IPS-20b (cell line): ENCODE measurements at regions not wholly inside any gene's neighbourhood (a gene's known extent, or its start where the extent isn't known, plus 50 kb on each side); places are given as distances from the start of the nearest gene placed in this dataset.

ENCODE experiments used
- H3K27ac ChIP-seq: one replicate; pipeline ENCODE4 v1.5.1; 2013; ENCODE audit warnings: low read length
- H3K27me3 ChIP-seq: 2 replicates; pipeline ENCODE4 v1.6.1; 2013; ENCODE audit warnings: mild to moderate bottlenecking, low read length, inconsistent platforms; ENCODE audit not compliant: insufficient read depth
- H3K36me3 ChIP-seq: 2 replicates; pipeline ENCODE4 v1.6.1; 2013; ENCODE audit warnings: low read depth, mild to moderate bottlenecking, inconsistent platforms, low read length, moderate library complexity; ENCODE audit not compliant: insufficient read depth
- H3K4me1 ChIP-seq: 2 replicates; pipeline ENCODE4 v1.6.1; 2013; ENCODE audit warnings: mild to moderate bottlenecking, control low read depth, inconsistent platforms, low read length, moderate library complexity; ENCODE audit not compliant: insufficient read depth
- H3K4me3 ChIP-seq: 2 replicates; pipeline ENCODE4 v1.5.1; 2013; ENCODE audit warnings: mild to moderate bottlenecking, low read length, inconsistent platforms
- H3K9ac ChIP-seq: 2 replicates; pipeline ENCODE4 v1.6.1; 2013; ENCODE audit warnings: low read depth, mild to moderate bottlenecking, inconsistent platforms, low read length, moderate library complexity
- H3K9me3 ChIP-seq: 2 replicates; pipeline ENCODE4 v1.6.1; 2013; ENCODE audit warnings: mild to moderate bottlenecking, low read depth, low read length, inconsistent platforms; ENCODE audit not compliant: insufficient read depth

DNA sequence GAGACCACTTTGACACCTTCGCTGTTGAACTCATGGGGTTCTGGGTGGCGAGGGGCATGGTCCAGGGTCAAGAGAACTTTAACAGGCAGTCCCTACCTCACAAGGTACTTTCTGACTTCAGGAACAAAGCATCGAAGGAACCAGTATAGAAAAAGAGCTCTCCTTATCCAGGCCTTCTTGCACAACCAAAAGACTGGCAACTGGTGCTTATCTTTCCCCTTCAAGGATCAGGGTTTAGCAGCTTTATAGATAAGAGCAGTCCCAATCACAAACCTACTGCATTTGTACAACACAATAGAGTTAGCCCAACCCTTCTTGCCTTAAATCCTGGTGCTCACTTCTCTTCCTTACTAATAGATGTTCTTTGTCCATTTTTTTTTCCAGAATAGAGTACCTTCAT, 116.3 kb downstream of the SNX5 start:
- H3K4me3 ChIP-seq, result no peak overlapping the region
- no peaks in the 10 kb centered on the region for H3K27me3 ChIP-seq
- H3K36me3 ChIP-seq, result no peaks in the 10 kb centered on the region
- H3K27ac ChIP-seq, result no peak overlapping the region
- no peak overlapping the region for H3K9ac ChIP-seq
- peaks cover 8% of the 10 kb centered on the region for H3K4me1 ChIP-seq
- H3K9me3 ChIP-seq, result no peaks in the 10 kb centered on the region; the same call in 1 of the 2 replicates

DNA sequence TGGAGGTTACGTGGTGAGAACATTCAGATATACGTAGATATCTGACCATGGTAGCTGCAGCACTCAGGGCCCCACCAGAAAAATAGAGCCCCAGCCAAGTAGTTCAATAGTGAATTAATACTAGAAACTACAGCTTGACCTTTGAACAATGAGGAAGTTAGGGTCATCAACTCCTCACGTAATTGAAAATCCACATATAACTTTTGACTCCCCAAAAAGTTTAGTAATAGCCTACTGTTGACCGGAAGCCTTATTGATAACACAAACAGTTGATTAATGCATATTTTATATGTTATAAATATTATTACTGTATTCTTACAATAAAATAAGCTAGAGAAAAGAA, 117.9 kb downstream of the SNX5 start:
- H3K9me3 ChIP-seq, result no peaks in the 10 kb centered on the region
- no peak overlapping the region for H3K4me3 ChIP-seq
- H3K27ac ChIP-seq, result no peak overlapping the region
- H3K36me3 ChIP-seq, result no peaks in the 10 kb centered on the region
- peaks cover 8% of the 10 kb centered on the region for H3K4me1 ChIP-seq
- no peak overlapping the region for H3K9ac ChIP-seq
- no peaks in the 10 kb centered on the region for H3K27me3 ChIP-seq

GRCh38 chr20:17849901-17850683, 118.5 kb downstream of the SNX5 start:
- no peaks in the 10 kb centered on the region for H3K9me3 ChIP-seq
- H3K4me1 ChIP-seq, result peaks cover 8% of the 10 kb centered on the region
- H3K9ac ChIP-seq, result no peak overlapping the region
- no peaks in the 10 kb centered on the region for H3K36me3 ChIP-seq
- no peak overlapping the region for H3K27ac ChIP-seq
- H3K27me3 ChIP-seq, result no peaks in the 10 kb centered on the region
- no peak overlapping the region for H3K4me3 ChIP-seq

- H3K27ac ChIP-seq, result no peak overlapping the region
- H3K36me3 ChIP-seq, result no peaks in the 10 kb centered on the region
- peaks cover 8% of the 10 kb centered on the region for H3K4me1 ChIP-seq
- H3K27me3 ChIP-seq, result no peaks in the 10 kb centered on the region
- no peak overlapping the region for H3K4me3 ChIP-seq
- no peak overlapping the region for H3K9ac ChIP-seq
- H3K9me3 ChIP-seq, result no peaks in the 10 kb centered on the region
These were observed 119.3 kb downstream of the SNX5 start for GRCh38 chr20:17849138-17849900.

GRCh38 chr20:17848249-17849048, 120.1 kb downstream of the SNX5 start:
- H3K36me3 ChIP-seq, result no peaks in the 10 kb centered on the region
- H3K4me3 ChIP-seq, result no peak overlapping the region
- no peaks in the 10 kb centered on the region for H3K27me3 ChIP-seq
- no peaks in the 10 kb centered on the region for H3K9me3 ChIP-seq
- no peak overlapping the region for H3K9ac ChIP-seq
- H3K4me1 ChIP-seq, result peaks cover 2% of the 10 kb centered on the region; the same call in 1 of the 2 replicates
- no peak overlapping the region for H3K27ac ChIP-seq

DNA sequence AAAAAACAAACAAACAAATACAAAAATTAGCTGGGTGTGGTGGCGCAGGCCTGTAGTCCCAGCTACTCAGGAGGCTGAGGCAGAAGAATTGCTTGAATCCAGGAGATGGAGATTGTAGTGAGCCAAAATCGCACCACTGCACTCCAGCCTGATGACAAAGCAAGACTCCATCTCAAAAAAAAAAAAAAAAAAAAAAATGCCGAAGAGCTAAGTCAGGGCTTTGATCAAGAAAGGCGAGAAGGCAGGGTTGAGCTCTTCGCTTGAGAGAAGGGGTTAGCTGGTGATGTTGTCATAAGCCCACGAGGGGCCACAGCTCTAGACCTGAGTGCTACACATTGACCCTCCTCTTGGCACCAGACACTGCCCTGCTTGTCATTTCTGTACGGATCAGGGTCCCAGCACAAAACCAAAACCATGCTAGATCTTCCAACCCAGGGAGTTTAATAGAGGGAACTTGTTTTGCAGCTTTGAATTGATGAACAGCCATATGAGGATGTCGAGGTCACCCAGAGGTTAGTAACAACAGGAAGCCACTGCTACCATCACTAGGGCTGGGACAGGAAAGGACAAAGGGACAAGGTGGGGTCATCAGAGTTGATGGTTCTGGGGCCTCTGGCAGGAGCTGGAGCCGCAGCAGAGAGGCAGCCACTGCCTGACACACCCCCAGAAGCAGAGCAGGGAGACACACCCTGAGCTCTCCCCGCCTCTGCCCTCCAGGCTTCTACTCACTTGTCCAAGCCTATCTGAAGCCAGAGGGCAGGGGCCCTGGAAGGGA, 122.7 kb downstream of the SNX5 start:
- H3K27ac ChIP-seq, result no peak overlapping the region
- no peaks in the 10 kb centered on the region for H3K36me3 ChIP-seq
- H3K9me3 ChIP-seq, result no peaks in the 10 kb centered on the region
- no peaks in the 10 kb centered on the region for H3K27me3 ChIP-seq
- no peak overlapping the region for H3K4me3 ChIP-seq
- H3K4me1 ChIP-seq, result no peaks in the 10 kb centered on the region
- H3K9ac ChIP-seq, result no peak overlapping the region

GRCh38 chr20:17844549-17845298, 123.9 kb downstream of the SNX5 start:
- Histone ChIP-seq H3K27ac (no peak overlapping the region), H3K4me3 (no peak overlapping the region), H3K4me1 (no peaks in the 10 kb centered on the region)

GRCh38 chr20:17844133-17844429, 124.5 kb downstream of the SNX5 start:
- H3K9me3 ChIP-seq, result no peaks in the 10 kb centered on the region
- H3K27ac ChIP-seq, result no peak overlapping the region
- no peaks in the 10 kb centered on the region for H3K36me3 ChIP-seq
- H3K9ac ChIP-seq, result no peak overlapping the region
- no peaks in the 10 kb centered on the region for H3K27me3 ChIP-seq
- no peaks in the 10 kb centered on the region for H3K4me1 ChIP-seq
- H3K4me3 ChIP-seq, result no peak overlapping the region

More at GRCh38 chr20:17844549-17845298, 123.9 kb downstream of the SNX5 start:
- Histone ChIP-seq H3K27me3 (no peaks in the 10 kb centered on the region), H3K9me3 (no peaks in the 10 kb centered on the region), H3K9ac (no peak overlapping the region), H3K36me3 (no peaks in the 10 kb centered on the region)

DNA sequence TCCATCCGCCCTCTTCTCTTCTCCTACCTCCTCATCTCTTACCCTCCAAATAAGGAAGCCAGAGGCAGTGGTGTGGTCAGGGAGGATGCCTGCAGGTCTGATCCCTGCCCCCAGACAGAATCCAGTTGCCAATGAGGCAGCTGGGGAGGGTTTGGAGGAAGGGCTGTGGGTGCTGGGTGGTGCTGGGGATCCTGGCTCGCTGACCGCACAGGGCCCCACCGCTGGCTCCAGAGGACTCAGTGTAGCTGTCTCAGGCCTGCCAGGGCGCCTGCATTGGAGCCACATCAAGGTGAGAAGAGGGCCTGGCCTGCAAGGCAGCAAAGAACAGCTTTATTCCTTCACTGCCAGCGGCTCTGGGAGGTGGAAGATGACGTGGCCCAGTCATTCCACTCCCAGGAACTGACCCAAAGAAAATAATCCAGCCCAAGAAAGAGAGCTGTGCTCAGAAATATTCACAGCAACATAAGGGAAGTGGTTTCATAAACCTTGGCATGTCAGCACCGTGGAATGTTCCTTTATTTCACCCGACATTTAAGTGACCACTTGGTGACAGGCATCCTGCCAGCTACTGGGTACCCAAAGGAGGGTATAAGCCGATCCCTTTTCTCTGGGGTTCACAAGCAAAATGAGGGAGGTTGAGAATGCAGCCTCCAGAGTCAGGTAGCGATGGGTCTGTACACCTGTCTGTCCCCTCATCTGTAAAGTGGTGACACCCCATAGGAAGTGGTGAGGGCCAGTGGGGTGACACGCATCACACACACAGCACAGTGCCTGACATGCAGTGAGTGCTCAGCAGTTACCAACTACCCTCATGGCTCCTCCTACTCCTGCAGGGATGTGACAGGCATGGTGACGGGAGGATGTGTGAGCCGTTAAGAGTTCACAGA, 125.1 kb downstream of the SNX5 start:
- H3K4me1 ChIP-seq, result no peaks in the 10 kb centered on the region
- H3K36me3 ChIP-seq, result no peaks in the 10 kb centered on the region
- no peaks in the 10 kb centered on the region for H3K27me3 ChIP-seq
- no peak overlapping the region for H3K27ac ChIP-seq
- H3K9me3 ChIP-seq, result no peaks in the 10 kb centered on the region
- H3K9ac ChIP-seq, result no peak overlapping the region
- H3K4me3 ChIP-seq, result no peak overlapping the region

DNA sequence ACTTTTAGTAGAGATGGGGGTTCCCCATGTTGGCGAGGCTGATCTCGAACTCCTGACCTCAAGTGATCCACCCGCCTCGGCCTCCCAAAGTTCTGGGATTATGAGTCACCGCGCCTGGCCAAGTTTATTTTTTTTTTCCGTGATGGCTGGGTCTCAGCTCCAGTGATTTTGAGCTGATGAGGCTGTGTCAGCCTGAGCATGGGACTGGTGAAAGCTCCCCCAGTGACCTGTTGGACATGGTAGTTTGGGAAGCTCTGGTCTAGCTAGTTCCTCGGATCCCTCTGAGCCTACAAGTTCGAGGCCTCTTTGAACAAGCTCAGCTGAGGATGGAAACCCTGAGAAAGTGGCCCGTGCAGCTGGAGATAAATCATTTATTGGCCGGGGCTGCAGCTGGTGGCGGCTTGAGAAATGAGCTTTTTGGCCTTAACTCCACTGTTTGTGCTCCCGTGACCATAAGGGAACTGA, 126.8 kb downstream of the SNX5 start:
- no peaks in the 10 kb centered on the region for H3K27me3 ChIP-seq
- peaks cover 6% of the 10 kb centered on the region; the same call in 1 of the 2 replicates for H3K4me1 ChIP-seq
- H3K9ac ChIP-seq, result no peak overlapping the region
- H3K4me3 ChIP-seq, result no peak overlapping the region
- H3K9me3 ChIP-seq, result no peaks in the 10 kb centered on the region
- no peak overlapping the region for H3K27ac ChIP-seq
- H3K36me3 ChIP-seq, result no peaks in the 10 kb centered on the region
